B cell (primary cell): ENCODE measurements at regions not wholly inside any gene's neighbourhood (a gene's known extent, or its start where the extent isn't known, plus 50 kb on each side); places are given as distances from the start of the nearest gene placed in this dataset.

ENCODE experiments used
- ATAC-seq: fragments of 200-7000 bp; cut with Tn5 transposase; one replicate; pipeline ENCODE4 v1.10.0; 2021; ENCODE audit warnings: low read depth, mild to moderate bottlenecking, moderate number of reproducible peaks, moderate library complexity
- CTCF ChIA-PET: fragments of 350-600 bp; sonication (Branson Sonifier 250); formaldehyde crosslinking; loops from one replicate; lab custom pipeline; 2021; ENCODE audit warnings: antibody characterized with exemption, inconsistent platforms; lab: Charles Lee
- POLR2A ChIA-PET: fragments of 350-600 bp; sonication (Branson Sonifier 250); formaldehyde crosslinking; loops from one replicate; lab custom pipeline; 2021; ENCODE audit warnings: antibody characterized with exemption; lab: Charles Lee
- DNase-seq: peaks from one replicate; pipeline ENCODE4 v3.0.0; 2013
- H2AFZ ChIP-seq: 2 replicates; pipeline ENCODE4 v1.6.1; 2012; ENCODE audit warnings: mild to moderate bottlenecking, low read depth, low read length; ENCODE audit not compliant: insufficient read depth, poor library complexity, severe bottlenecking
- H3K27ac ChIP-seq, 2 donors: 1 replicate in 1 of 2; 2 replicates in 1 of 2; pipeline ENCODE4 v1.5.1; 2012 to 2013; ENCODE audit warnings: low read length in 2 of 2, mild to moderate bottlenecking in 2 of 2, moderate library complexity in 1 of 2
- H3K27me3 ChIP-seq, 4 experiments: fragments of 200-600 bp in 1 of 4; sonication (generic) in 1 of 4; replicated peaks in 1 of 4; 1 replicate in 2 of 4; 2 replicates in 2 of 4; pipeline versions ENCODE4 v1.6.1 to v1.7.0; 2013 to 2016; ENCODE audit warnings: low read length in 3 of 4, mild to moderate bottlenecking in 2 of 4, mixed read lengths in 1 of 4, moderate library complexity in 1 of 4; ENCODE audit not compliant: insufficient read depth in 4 of 4, control insufficient read depth in 3 of 4; ENCODE audit errors: control extremely low read depth in 1 of 4
- H3K36me3 ChIP-seq, 2 experiments: replicated peaks in 1 of 2; 1 replicate in 1 of 2; 2 replicates in 1 of 2; pipeline versions ENCODE4 v1.6.1 to v1.7.1; 2013; ENCODE audit warnings: low read length in 1 of 2; ENCODE audit not compliant: insufficient read depth in 2 of 2, control insufficient read depth in 1 of 2; ENCODE audit errors: control extremely low read depth in 1 of 2, extremely low read depth in 1 of 2
- H3K4me1 ChIP-seq, 2 donors: fragments of 200-600 bp in 1 of 2; sonication (generic) in 1 of 2; 1 replicate in 1 of 2; 2 replicates in 1 of 2; pipeline versions ENCODE4 v1.5.1 to v1.6.1; 2013 to 2017; ENCODE audit warnings: low read length in 2 of 2; ENCODE audit not compliant: control insufficient read depth in 2 of 2, insufficient read depth in 2 of 2
- H3K4me2 ChIP-seq: replicated peaks from 2 replicates; pipeline ENCODE3; 2012; ENCODE audit warnings: mild to moderate bottlenecking, low read depth, low read length; ENCODE audit not compliant: poor library complexity, severe bottlenecking
- H3K4me3 ChIP-seq, 5 experiments: fragments of 200-600 bp in 1 of 5; sonication (generic) in 1 of 5; 1 replicate in 3 of 5; 2 replicates in 2 of 5; pipeline versions ENCODE4 v1.5.1 to v1.7.0; 2011 to 2016; ENCODE audit warnings: low read length in 4 of 5, mild to moderate bottlenecking in 4 of 5, low read depth in 2 of 5, control low read depth in 1 of 5, moderate library complexity in 1 of 5; ENCODE audit not compliant: insufficient read depth in 1 of 5; ENCODE audit errors: control extremely low read depth in 1 of 5, extremely low read depth in 1 of 5
- H3K79me2 ChIP-seq: fragments of 200-600 bp; sonication (generic); one replicate; pipeline ENCODE4 v1.6.0; 2016; ENCODE audit warnings: low read length; ENCODE audit not compliant: control insufficient read depth, insufficient read depth
- H3K9ac ChIP-seq: fragments of 200-600 bp; sonication (generic); 2 replicates; pipeline ENCODE4 v1.6.1; 2017; ENCODE audit warnings: mild to moderate bottlenecking, low read length, moderate library complexity
- H3K9me3 ChIP-seq, 3 donors: one replicate each; pipeline versions ENCODE4 v1.6.1 to v1.7.1; 2013; ENCODE audit warnings: low read length in 2 of 3; ENCODE audit not compliant: control insufficient read depth in 2 of 3, insufficient read depth in 1 of 3; ENCODE audit errors: control extremely low read depth in 1 of 3
- H4K20me1 ChIP-seq: 2 replicates; pipeline ENCODE4 v1.6.0; 2012; ENCODE audit warnings: mild to moderate bottlenecking, low read length; ENCODE audit not compliant: insufficient read depth, control insufficient read depth, poor library complexity, severe bottlenecking
- H3K27ac Mint-ChIP-seq: one replicate; pipeline ENCODE4 v1.8.0; 2021; ENCODE audit warnings: mixed read lengths
- H3K27me3 Mint-ChIP-seq: one replicate; pipeline ENCODE4 v1.8.0; 2021; ENCODE audit warnings: mixed read lengths
- H3K4me1 Mint-ChIP-seq: one replicate; pipeline ENCODE4 v1.8.0; 2021; ENCODE audit warnings: mixed read lengths
- H3K4me3 Mint-ChIP-seq: one replicate; pipeline ENCODE4 v1.8.0; 2021; ENCODE audit warnings: mixed read lengths
- H3K9me3 Mint-ChIP-seq: one replicate; pipeline ENCODE4 v1.8.0; 2022; ENCODE audit warnings: mixed read lengths; ENCODE audit not compliant: insufficient read depth
- CTCF ChIP-seq: fragments of 200-600 bp; IDR thresholded peaks from one replicate; pipeline ENCODE4 v1.8.0; 2022; ENCODE audit warnings: antibody characterized with exemption, mild to moderate bottlenecking
- EZH2 ChIP-seq: IDR thresholded peaks from 2 replicates; pipeline ENCODE4 v1.6.1; 2012; ENCODE audit warnings: borderline replicate concordance, low read depth, mild to moderate bottlenecking, moderate library complexity, low read length; ENCODE audit not compliant: insufficient read depth, poor library complexity, severe bottlenecking
- WGBS: methylation state at CpG from one replicate; pipeline ENCODE4 v1.1.5; 2013; ENCODE audit warnings: missing lambda C conversion rate; ENCODE audit not compliant: insufficient coverage; 5-methylcytosine and 5-hydroxymethylcytosine counted together
- intact Hi-C: fragments of 100-400 bp; cut with micrococcal nuclease; formaldehyde crosslinking; loops from one replicate; pipeline ENCODE4 v1.10.0; 2022

GRCh38 chrX:114101081-114101480, 482.8 kb upstream of the HTR2C start:
- Histone ChIP-seq H2AFZ (no peak overlapping the region), H3K36me3 (no peaks in the 10 kb centered on the region), H3K9me3 (no peaks in the 10 kb centered on the region), H3K4me2 (no peak overlapping the region), H4K20me1 (no peaks in the 10 kb centered on the region), H3K27me3 (peaks cover 0 to 3% (median 0%) of the 10 kb centered on the region in 4 experiments), H3K4me3 (no peak overlapping the region), H3K79me2 (no peaks in the 10 kb centered on the region), H3K27ac (no peak overlapping the region), H3K9ac (no peak overlapping the region), H3K4me1 (no peaks in the 10 kb centered on the region)
- intact Hi-C loops = no loop called here
- WGBS = no CpG with 5 or more reads among the region's 3 CpGs
- DNase-seq = no peak
- peaks cover 6% of the 10 kb centered on the region for H3K4me1 Mint-ChIP-seq
- ChIA-PET CTCF (no interaction called here), POLR2A (no interaction called here)
- no peak overlapping the region for H3K4me3 Mint-ChIP-seq
- no peak for TF ChIP-seq EZH2
- no peak for TF ChIP-seq CTCF
- no peaks in the 10 kb centered on the region for H3K9me3 Mint-ChIP-seq
- no peaks in the 10 kb centered on the region for H3K27me3 Mint-ChIP-seq
- ATAC-seq = no peak
- no peak overlapping the region for H3K27ac Mint-ChIP-seq

- intact Hi-C loops = no loop called here
- no peak for DNase-seq
Measured at GRCh38 chrX:114097866-114098265, 486.0 kb upstream of the HTR2C start.

More at GRCh38 chrX:114097866-114098265, 486.0 kb upstream of the HTR2C start:
- Histone ChIP-seq H3K27ac (no peak overlapping the region), H3K4me3 (no peak overlapping the region), H3K4me1 (no peaks in the 10 kb centered on the region), H3K4me2 (no peak overlapping the region), H3K9me3 (no peaks in the 10 kb centered on the region), H3K79me2 (no peaks in the 10 kb centered on the region), H3K27me3 (peaks cover 0 to 3% (median 0%) of the 10 kb centered on the region in 4 experiments), H4K20me1 (no peaks in the 10 kb centered on the region), H2AFZ (no peak overlapping the region), H3K36me3 (no peaks in the 10 kb centered on the region), H3K9ac (no peak overlapping the region)
- Mint-ChIP-seq H3K4me3 (no peak overlapping the region), H3K27ac (no peak overlapping the region), H3K27me3 (no peaks in the 10 kb centered on the region), H3K4me1 (peaks cover 6% of the 10 kb centered on the region), H3K9me3 (no peaks in the 10 kb centered on the region)
- ChIA-PET CTCF (no interaction called here), POLR2A (no interaction called here)
- no peak for TF ChIP-seq CTCF
- no peak for TF ChIP-seq EZH2
- no peak for ATAC-seq
- WGBS = 60% methylated on average over 1 of the region's 2 CpGs
